ENCODE measurements at regions not wholly inside any gene's neighbourhood (a gene's known extent, or its start where the extent isn't known, plus 50 kb on each side); places are given as distances from the start of the nearest gene placed in this dataset.

- DNase-seq (ENCODE audit: low read depth) = no peak
- Histone ChIP-seq H3K27me3 (ENCODE audit: control insufficient read depth, insufficient read depth, low read length) (no peaks in the 10 kb centered on the region; the same call in 1 of the 2 replicates), H3K36me3 (ENCODE audit: control insufficient read depth, insufficient read depth, low read length) (no peaks in the 10 kb centered on the region), H3K4me3 (ENCODE audit: low read depth, low read length) (no peak overlapping the region)
- POLR2A ChIA-PET = no interaction called here
- CTCF ChIA-PET = interaction anchor here (1.4 kb wide), 1 partner anchor 48 kb away, joined by 6 read pairs; no protein-coding TSS in a partner anchor
- no peak for TF ChIP-seq CTCF (IDR thresholded peaks at IDR 0.05; ENCODE audit: insufficient read depth, low read depth, low read length)
Measured at GRCh38 chr3:176920766-176921160, 276.5 kb downstream of the TBL1XR1 start.

GRCh38 chr3:176919836-176920765 lies 277.2 kb downstream of the TBL1XR1 start:
- DNase-seq (ENCODE audit: low read depth) = no peak
- Histone ChIP-seq H3K4me3 (ENCODE audit: low read depth, low read length) (no peak overlapping the region), H3K27me3 (ENCODE audit: control insufficient read depth, insufficient read depth, low read length) (no peaks in the 10 kb centered on the region; the same call in 1 of the 2 replicates), H3K36me3 (ENCODE audit: control insufficient read depth, insufficient read depth, low read length) (no peaks in the 10 kb centered on the region)
- TF ChIP-seq CTCF (IDR thresholded peaks at IDR 0.05; ENCODE audit: insufficient read depth, low read depth, low read length) = no peak
- CTCF ChIA-PET = interaction anchor here (1.4 kb wide), 1 partner anchor 47 kb away, joined by 6 read pairs; no protein-coding TSS in a partner anchor
- POLR2A ChIA-PET = no interaction called here

- H3K4me3 ChIP-seq (ENCODE audit: low read depth, low read length) = no peak overlapping the region
- CTCF ChIA-PET = interaction anchor here (0.9 to 1.3 kb wide), 2 partner anchors 13 to 24 kb away, joined by 3 read pairs; no protein-coding TSS in a partner anchor
- no peaks in the 10 kb centered on the region for H3K36me3 ChIP-seq (ENCODE audit: control insufficient read depth, insufficient read depth, low read length)
- TF ChIP-seq CTCF (IDR thresholded peaks at IDR 0.05; ENCODE audit: insufficient read depth, low read depth, low read length) = no peak
- POLR2A ChIA-PET = no interaction called here
- no peak for DNase-seq (ENCODE audit: low read depth)
- no peaks in the 10 kb centered on the region; the same call in 1 of the 2 replicates for H3K27me3 ChIP-seq (ENCODE audit: control insufficient read depth, insufficient read depth, low read length)
Measured at GRCh38 chr3:176916777-176917176, 280.5 kb downstream of the TBL1XR1 start.

- ChIA-PET CTCF (no interaction called here), POLR2A (no interaction called here)
- H3K4me3 ChIP-seq (ENCODE audit: low read depth, low read length) = no peak overlapping the region
- H3K36me3 ChIP-seq (ENCODE audit: control insufficient read depth, insufficient read depth, low read length) = no peaks in the 10 kb centered on the region
- no peak for DNase-seq (ENCODE audit: low read depth)
- no peaks in the 10 kb centered on the region; the same call in 1 of the 2 replicates for H3K27me3 ChIP-seq (ENCODE audit: control insufficient read depth, insufficient read depth, low read length)
- no peak for TF ChIP-seq CTCF (IDR thresholded peaks at IDR 0.05; ENCODE audit: insufficient read depth, low read depth, low read length)
Measured at GRCh38 chr3:176914764-176915163, 282.5 kb downstream of the TBL1XR1 start.

- no peak overlapping the region for H3K4me3 ChIP-seq (ENCODE audit: low read depth, low read length)
- no peaks in the 10 kb centered on the region for H3K27me3 ChIP-seq (ENCODE audit: control insufficient read depth, insufficient read depth, low read length)
- ChIA-PET CTCF (no interaction called here), POLR2A (no interaction called here)
- no peak for TF ChIP-seq CTCF (IDR thresholded peaks at IDR 0.05; ENCODE audit: insufficient read depth, low read depth, low read length)
- no peak for DNase-seq (ENCODE audit: low read depth)
- no peaks in the 10 kb centered on the region for H3K36me3 ChIP-seq (ENCODE audit: control insufficient read depth, insufficient read depth, low read length)
Measured at GRCh38 chr3:176911579-176911978, 285.7 kb downstream of the TBL1XR1 start.
